SK-N-SH treated with all-trans-retinoic acid at 6 μM for 48 hours (cell line): ENCODE measurements at regions not wholly inside any gene's neighbourhood (a gene's known extent, or its start where the extent isn't known, plus 50 kb on each side); places are given as distances from the start of the nearest gene placed in this dataset.

Source experiments
- ATAC-seq: fragments of 200-7000 bp; cut with Tn5 transposase; 3 replicates; pipeline ENCODE4 v1.9.1; 2020; ENCODE audit warnings: mild to moderate bottlenecking, moderate library complexity
- ARNTL ChIP-seq: fragments of 450-650 bp; formaldehyde crosslinking; IDR thresholded peaks from 2 replicates; pipeline ENCODE4 v1.5.0; 2020; ENCODE audit warnings: low read depth, mild to moderate bottlenecking, moderate library complexity, borderline replicate concordance
- BACH2 ChIP-seq: fragments of 250-450 bp; sonication (Bioruptor Pico); IDR thresholded peaks from 2 replicates; pipeline ENCODE4 v1.9.0; 2021; ENCODE audit warnings: mild to moderate bottlenecking, borderline replicate concordance
- CREB5 ChIP-seq: fragments of 250-450 bp; sonication (Bioruptor Pico); IDR thresholded peaks from 2 replicates; pipeline ENCODE4 v1.5.1; 2020; ENCODE audit warnings: low read depth, mild to moderate bottlenecking, moderate library complexity
- CSDC2 ChIP-seq: fragments of 250-450 bp; sonication (Bioruptor Pico); IDR thresholded peaks from 2 replicates; pipeline ENCODE4 v1.5.0; 2020; ENCODE audit warnings: mild to moderate bottlenecking, moderate library complexity
- CSRNP3 ChIP-seq: fragments of 250-450 bp; sonication (Bioruptor Pico); IDR thresholded peaks from 2 replicates; pipeline ENCODE4 v1.5.1; 2021; ENCODE audit warnings: mild to moderate bottlenecking, moderate library complexity
- ESRRG ChIP-seq: fragments of 250-450 bp; sonication (Bioruptor Pico); IDR thresholded peaks from 2 replicates; pipeline ENCODE4 v1.6.1; 2021; ENCODE audit warnings: mild to moderate bottlenecking
- GLIS3 ChIP-seq: fragments of 250-450 bp; sonication (Bioruptor Pico); IDR thresholded peaks from 2 replicates; pipeline ENCODE4 v1.5.0; 2020; ENCODE audit warnings: mild to moderate bottlenecking, moderate library complexity
- ISL1 ChIP-seq: fragments of 250-450 bp; sonication (Bioruptor Pico); IDR thresholded peaks from 2 replicates; pipeline ENCODE4 v2.1.2; 2022; ENCODE audit warnings: mild to moderate bottlenecking, moderate library complexity
- OSR1 ChIP-seq: fragments of 250-450 bp; sonication (Bioruptor Pico); IDR thresholded peaks from 2 replicates; pipeline ENCODE4 v1.8.0; 2022; ENCODE audit warnings: moderate library complexity, mild to moderate bottlenecking, inconsistent platforms
- POU6F1 ChIP-seq: fragments of 250-450 bp; sonication (Bioruptor Pico); IDR thresholded peaks from 2 replicates; pipeline ENCODE4 v1.8.0; 2021; ENCODE audit warnings: low read depth, mild to moderate bottlenecking, moderate library complexity, borderline replicate concordance
- PPARA ChIP-seq: fragments of 250-450 bp; sonication (Bioruptor Pico); IDR thresholded peaks from 2 replicates; pipeline ENCODE4 v1.5.0; 2020; ENCODE audit warnings: mild to moderate bottlenecking, borderline replicate concordance
- RARB ChIP-seq: fragments of 250-450 bp; sonication (Bioruptor Pico); IDR thresholded peaks from 2 replicates; pipeline ENCODE4 v1.8.0; 2021; ENCODE audit warnings: mild to moderate bottlenecking, moderate library complexity
- SNAI2 ChIP-seq: fragments of 250-450 bp; sonication (Bioruptor Pico); IDR thresholded peaks from 2 replicates; pipeline ENCODE4 v1.5.0; 2020; ENCODE audit warnings: mild to moderate bottlenecking, moderate library complexity
- TCF4 ChIP-seq: fragments of 250-450 bp; sonication (Bioruptor Pico); IDR thresholded peaks from 2 replicates; pipeline ENCODE4 v1.8.0; 2021; ENCODE audit warnings: mild to moderate bottlenecking, moderate library complexity, borderline replicate concordance
- TOX ChIP-seq: fragments of 250-450 bp; sonication (Bioruptor Pico); IDR thresholded peaks from 2 replicates; pipeline ENCODE4 v1.8.0; 2021; ENCODE audit warnings: mild to moderate bottlenecking, moderate library complexity, borderline replicate concordance
- TSHZ2 ChIP-seq: fragments of 250-450 bp; sonication (Bioruptor Pico); IDR thresholded peaks from 2 replicates; pipeline ENCODE4 v1.5.0; 2020; ENCODE audit warnings: mild to moderate bottlenecking, moderate library complexity
- ZC3H10 ChIP-seq: fragments of 250-450 bp; sonication (Bioruptor Pico); IDR thresholded peaks from 2 replicates; pipeline ENCODE4 v1.5.1; 2021; ENCODE audit warnings: mild to moderate bottlenecking, moderate library complexity
- ZFP3 ChIP-seq: fragments of 250-450 bp; sonication (Bioruptor Pico); IDR thresholded peaks from 2 replicates; pipeline ENCODE4 v1.5.0; 2020; ENCODE audit warnings: mild to moderate bottlenecking, moderate library complexity
- ZFP30 ChIP-seq: fragments of 450-650 bp; formaldehyde crosslinking; IDR thresholded peaks from 2 replicates; pipeline ENCODE4 v1.5.0; 2022; ENCODE audit warnings: mild to moderate bottlenecking, moderate library complexity
- ZNF565 ChIP-seq: fragments of 450-650 bp; formaldehyde crosslinking; conservative IDR thresholded peaks from 2 replicates; pipeline ENCODE4 v1.5.0; 2020; ENCODE audit warnings: low read depth, mild to moderate bottlenecking, moderate library complexity
- ZNF70 ChIP-seq: fragments of 450-650 bp; formaldehyde crosslinking; IDR thresholded peaks from 2 replicates; pipeline ENCODE4 v1.5.0; 2020; ENCODE audit warnings: mild to moderate bottlenecking, moderate library complexity
- ZNF8 ChIP-seq: fragments of 450-650 bp; formaldehyde crosslinking; IDR thresholded peaks from 2 replicates; pipeline ENCODE4 v1.5.0; 2020; ENCODE audit warnings: mild to moderate bottlenecking, moderate library complexity

GRCh38 chr13:106032441-106032840 lies 503.0 kb downstream of the EFNB2 start:
- no peak for TF ChIP-seq ZNF565 (CRISPR knock-in tag)
- TF ChIP-seq ESRRG (CRISPR knock-in tag), result no peak
- no peak for TF ChIP-seq SNAI2 (CRISPR knock-in tag)
- TF ChIP-seq POU6F1 (CRISPR knock-in tag), result no peak
- TF ChIP-seq TCF4 (CRISPR knock-in tag), result no peak
- ATAC-seq, result no peak

GRCh38 chr13:106029676-106030290 lies 505.7 kb downstream of the EFNB2 start:
- TF ChIP-seq CREB5 (CRISPR knock-in tag), result no peak
- TF ChIP-seq SNAI2 (CRISPR knock-in tag), result no peak
- TF ChIP-seq ISL1 (CRISPR knock-in tag), result no peak
- no peak for TF ChIP-seq ZNF70
- no peak for TF ChIP-seq ZFP30 (CRISPR knock-in tag)
- TF ChIP-seq RARB (CRISPR knock-in tag), result no peak
- TF ChIP-seq TSHZ2 (CRISPR knock-in tag), result no peak
- TF ChIP-seq ZFP3, result no peak
- TF ChIP-seq TOX (CRISPR knock-in tag), result no peak
- no peak for TF ChIP-seq ZC3H10 (CRISPR knock-in tag)
- no peak for TF ChIP-seq PPARA
- TF ChIP-seq OSR1 (CRISPR knock-in tag), result no peak
- TF ChIP-seq ZNF565 (CRISPR knock-in tag), result no peak
- TF ChIP-seq GLIS3 (CRISPR knock-in tag), result no peak
- TF ChIP-seq BACH2 (CRISPR knock-in tag), result no peak
- TF ChIP-seq TCF4 (CRISPR knock-in tag), result no peak
- no peak for TF ChIP-seq ARNTL (CRISPR knock-in tag)
- TF ChIP-seq, all 23 proteins: peak for 0
- ATAC-seq, result no peak

GRCh38 chr13:106028911-106029310 lies 506.6 kb downstream of the EFNB2 start:
- ATAC-seq, result no peak
- TF ChIP-seq ZC3H10 (CRISPR knock-in tag) (no peak), CSRNP3 (CRISPR knock-in tag) (no peak), CSDC2 (no peak), ARNTL (CRISPR knock-in tag) (no peak), POU6F1 (CRISPR knock-in tag) (no peak), SNAI2 (CRISPR knock-in tag) (no peak), PPARA (no peak), CREB5 (CRISPR knock-in tag) (no peak), BACH2 (CRISPR knock-in tag) (no peak), TOX (CRISPR knock-in tag) (no peak), ESRRG (CRISPR knock-in tag) (no peak), RARB (CRISPR knock-in tag) (no peak), ZNF8 (CRISPR knock-in tag) (no peak), ZFP3 (no peak), TSHZ2 (CRISPR knock-in tag) (no peak), TCF4 (CRISPR knock-in tag) (no peak), ZNF565 (CRISPR knock-in tag) (no peak)
